ENCODE measurements at regions not wholly inside any gene's neighbourhood (a gene's known extent, or its start where the extent isn't known, plus 50 kb on each side); places are given as distances from the start of the nearest gene placed in this dataset.

GRCh38 chr20:40540166-40540565 lies 148.9 kb downstream of the MAFB start:
- no peak for DNase-seq (ENCODE audit: low read depth)

DNA sequence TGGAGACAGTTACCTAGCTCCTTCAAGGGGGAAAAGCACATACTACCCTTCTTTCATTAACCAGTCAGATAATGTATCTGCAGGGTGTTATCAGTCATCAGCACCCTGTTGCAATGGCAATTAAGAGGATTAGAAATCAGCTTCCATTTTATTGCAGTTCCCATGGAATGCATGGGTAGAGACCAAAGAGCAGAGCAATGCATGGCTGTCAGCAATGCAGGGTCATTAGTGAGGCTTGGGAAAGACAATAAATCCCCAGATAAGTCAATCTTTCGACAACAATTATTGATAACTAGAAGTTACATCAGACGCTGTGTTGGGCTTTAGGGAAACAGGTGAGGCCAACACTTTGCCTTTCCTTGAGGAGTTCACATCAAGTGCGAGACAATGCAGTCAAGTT lies 150.9 kb downstream of the MAFB start:
- no peak for DNase-seq (ENCODE audit: low read depth)

- DNase-seq (ENCODE audit: low read depth) = no peak
Measured at GRCh38 chr20:40536808-40537207, 152.2 kb downstream of the MAFB start.

GRCh38 chr20:40535816-40536215 lies 153.2 kb downstream of the MAFB start:
- no peak for DNase-seq (ENCODE audit: low read depth)

DNA sequence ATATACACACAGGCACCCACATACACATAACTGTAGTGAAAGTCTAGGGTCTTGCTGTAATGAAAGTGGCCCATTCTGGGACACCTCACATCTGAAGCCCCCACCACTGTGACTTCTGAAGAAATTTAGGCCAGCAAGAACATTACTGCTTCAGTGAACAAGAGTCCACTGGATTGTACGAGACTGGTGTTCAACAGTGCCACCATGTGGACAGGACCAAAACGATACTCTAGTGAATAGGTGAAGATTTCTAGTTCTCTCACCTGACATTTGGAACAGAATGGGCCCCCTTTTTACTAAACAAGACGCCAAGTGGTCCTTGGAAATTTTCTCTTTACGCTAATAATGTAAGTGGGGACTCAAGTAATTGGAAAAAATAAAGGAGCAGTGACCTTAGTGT lies 156.9 kb downstream of the MAFB start:
- DNase-seq (ENCODE audit: low read depth) = no peak

- DNase-seq (ENCODE audit: low read depth) = no peak
Measured at GRCh38 chr20:40525351-40525750, 163.7 kb downstream of the MAFB start.

- DNase-seq (ENCODE audit: low read depth) = no peak
Measured at GRCh38 chr20:40524071-40524470, 165.0 kb downstream of the MAFB start.

- no peak for DNase-seq (ENCODE audit: low read depth)
Measured at GRCh38 chr20:40522405-40522804, 166.6 kb downstream of the MAFB start.

DNA sequence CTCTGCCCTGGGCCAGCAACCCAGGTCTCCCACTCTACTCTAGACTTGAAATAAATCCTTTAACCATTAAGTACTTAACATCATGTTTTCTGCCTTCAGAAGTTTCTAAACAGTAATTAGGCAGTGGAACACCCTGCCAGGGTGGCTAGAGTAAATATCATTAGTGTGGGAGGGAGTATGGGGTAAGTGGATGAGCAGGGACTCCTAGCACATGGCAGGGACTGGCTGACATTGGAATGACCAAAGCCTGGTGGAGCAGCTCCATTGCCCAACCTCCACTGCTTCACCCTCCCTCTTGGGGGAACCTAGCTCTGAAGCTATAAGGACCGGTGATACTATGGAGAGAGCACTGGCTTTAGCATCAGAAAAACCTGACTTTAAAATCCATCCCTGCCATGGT lies 167.1 kb downstream of the MAFB start:
- no peak for DNase-seq (ENCODE audit: low read depth)

- no peak for DNase-seq (ENCODE audit: low read depth)
Measured at GRCh38 chr20:40519918-40520317, 169.1 kb downstream of the MAFB start.

GRCh38 chr20:40512994-40513393 lies 176.0 kb downstream of the MAFB start:
- no peak for DNase-seq (ENCODE audit: low read depth)

DNA sequence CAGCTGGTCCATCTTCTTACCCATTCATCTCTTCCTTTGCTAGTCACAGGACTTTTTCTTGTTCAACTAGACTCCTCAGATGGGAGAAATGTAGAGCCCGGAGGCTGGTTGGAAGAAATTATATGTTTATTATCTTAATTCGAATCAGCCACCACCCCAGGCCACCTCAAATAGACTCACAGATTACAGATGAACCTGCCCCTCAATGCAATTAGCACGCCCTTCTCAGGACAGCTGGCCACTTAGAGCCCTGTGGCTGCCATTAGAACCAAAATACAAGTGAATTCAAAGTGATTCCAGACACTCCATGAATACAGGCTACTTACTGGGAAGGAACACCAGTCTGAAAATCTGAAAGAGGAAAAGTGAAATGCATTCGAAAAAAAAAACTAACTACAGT lies 176.4 kb downstream of the MAFB start:
- DNase-seq (ENCODE audit: low read depth) = no peak

DNA sequence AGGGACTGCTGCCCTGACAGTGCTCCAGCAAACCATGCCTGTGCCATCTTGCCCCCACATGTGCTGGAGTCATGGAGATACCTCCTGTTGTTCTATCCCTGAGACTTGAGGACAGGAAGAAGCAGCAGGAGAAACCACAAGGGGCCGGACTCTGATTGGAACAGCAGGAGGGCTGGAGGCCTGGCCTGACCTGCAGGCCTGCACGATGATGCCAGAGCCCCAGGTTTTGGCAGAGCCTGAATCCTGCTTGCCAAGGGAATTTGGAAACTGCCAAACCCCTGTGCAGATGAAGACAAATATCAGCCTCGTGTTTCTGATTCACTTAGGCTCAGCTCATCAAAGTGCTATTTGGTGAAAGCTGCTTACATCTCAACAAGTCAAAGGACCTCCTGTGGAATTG lies 177.6 kb downstream of the MAFB start:
- no peak for DNase-seq (ENCODE audit: low read depth)

DNA sequence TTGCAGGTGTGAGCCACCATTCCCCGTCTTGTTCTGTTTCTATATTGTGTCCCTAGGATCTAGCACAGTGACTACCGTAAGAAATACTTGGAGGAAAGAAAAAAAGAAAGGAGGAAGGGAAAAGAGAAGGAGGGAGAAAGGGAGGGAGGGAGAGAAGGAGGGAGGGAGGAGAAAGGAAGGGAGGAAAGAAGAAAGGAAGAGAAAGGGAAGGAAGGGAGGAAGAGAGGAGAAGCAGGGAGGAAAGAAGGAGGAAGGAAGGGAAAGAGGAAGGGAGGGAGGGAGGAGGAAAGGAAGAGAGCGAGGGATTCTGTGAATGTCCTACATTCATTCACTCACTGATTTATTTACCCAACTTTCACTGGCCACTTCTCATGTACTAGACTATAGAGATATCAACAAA lies 178.4 kb downstream of the MAFB start:
- no peak for DNase-seq (ENCODE audit: low read depth)

GRCh38 chr20:40508821-40509220 lies 180.2 kb downstream of the MAFB start:
- no peak for DNase-seq (ENCODE audit: low read depth)

DNA sequence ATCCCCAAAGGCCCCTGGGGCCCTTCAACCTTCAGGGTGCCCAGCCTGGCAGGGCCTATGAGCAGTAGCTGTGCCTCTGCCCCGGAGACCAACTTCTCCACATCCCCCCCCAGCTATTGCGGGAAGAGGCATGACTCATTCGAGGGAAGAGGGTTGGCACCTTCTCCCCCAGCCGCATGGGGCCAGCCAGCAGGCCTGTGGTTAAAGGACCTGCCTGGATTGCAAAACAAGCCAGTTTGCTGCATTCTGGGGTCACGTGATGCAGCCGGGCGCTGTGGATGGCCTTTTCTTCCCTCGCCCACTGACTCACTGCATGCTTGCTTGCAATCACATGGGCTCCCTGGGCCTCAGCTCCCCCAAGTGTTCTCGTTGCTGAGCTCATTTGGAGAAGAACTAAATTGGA lies 182.5 kb downstream of the MAFB start:
- DNase-seq (ENCODE audit: low read depth) = no peak

DNA sequence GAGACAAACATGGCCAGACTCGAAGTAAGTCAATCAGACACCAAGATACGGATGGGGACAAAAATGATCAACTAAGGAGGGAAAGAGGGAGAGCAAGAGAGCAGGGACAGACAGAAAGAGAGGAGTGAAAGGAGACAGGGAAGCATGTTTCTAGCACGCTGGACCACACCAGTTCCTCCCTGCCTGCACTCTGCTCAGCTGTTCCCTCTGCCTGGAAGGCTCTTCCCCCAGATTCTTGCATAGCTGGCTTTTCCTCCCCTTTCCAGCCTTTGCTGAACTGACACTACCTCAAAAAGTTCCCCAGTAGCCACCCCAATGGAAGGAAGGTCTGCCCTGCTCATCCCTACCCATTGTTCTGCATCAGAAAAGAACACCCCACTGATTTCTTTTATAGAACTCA lies 185.9 kb downstream of the MAFB start:
- no peak for DNase-seq (ENCODE audit: low read depth)

DNA sequence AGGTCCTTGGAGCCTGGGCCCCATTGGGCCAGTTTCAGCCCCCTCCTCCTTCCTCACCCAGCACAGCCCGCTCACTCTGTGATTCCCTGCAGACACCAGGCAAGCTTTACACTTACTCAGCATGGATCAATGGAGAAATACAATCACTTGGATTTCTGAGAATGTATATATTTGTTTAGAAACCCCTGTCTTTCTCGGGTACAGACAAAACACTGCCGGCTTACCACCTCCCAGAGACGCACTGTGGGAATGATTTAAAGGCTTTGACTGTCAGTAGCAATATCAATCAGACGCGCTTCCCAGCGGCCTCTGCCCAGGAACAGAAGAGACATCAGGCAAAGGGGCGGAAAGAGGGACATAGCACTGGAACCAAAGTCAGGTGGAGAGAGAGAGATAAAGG lies 186.5 kb downstream of the MAFB start:
- DNase-seq (ENCODE audit: low read depth) = no peak

DNA sequence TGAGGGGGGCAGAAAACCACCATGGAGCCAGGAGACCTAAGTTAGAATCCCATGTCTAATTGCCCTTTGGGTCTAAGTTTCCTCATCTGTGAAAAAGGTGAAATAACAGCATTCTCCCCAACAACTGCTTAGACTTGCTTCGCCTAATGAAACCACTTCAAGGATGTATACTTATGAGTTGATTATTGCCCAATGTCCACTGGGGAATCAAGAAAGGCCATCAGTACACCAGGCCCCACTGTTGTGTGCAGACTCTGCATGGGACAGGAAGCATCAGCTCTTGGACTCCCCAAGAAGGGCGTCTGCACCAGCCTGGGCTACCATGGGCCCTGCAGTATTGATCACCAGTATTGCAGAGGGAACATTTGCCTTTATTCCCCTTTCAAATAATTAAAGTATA lies 189.6 kb downstream of the MAFB start:
- DNase-seq (ENCODE audit: low read depth) = no peak

DNA sequence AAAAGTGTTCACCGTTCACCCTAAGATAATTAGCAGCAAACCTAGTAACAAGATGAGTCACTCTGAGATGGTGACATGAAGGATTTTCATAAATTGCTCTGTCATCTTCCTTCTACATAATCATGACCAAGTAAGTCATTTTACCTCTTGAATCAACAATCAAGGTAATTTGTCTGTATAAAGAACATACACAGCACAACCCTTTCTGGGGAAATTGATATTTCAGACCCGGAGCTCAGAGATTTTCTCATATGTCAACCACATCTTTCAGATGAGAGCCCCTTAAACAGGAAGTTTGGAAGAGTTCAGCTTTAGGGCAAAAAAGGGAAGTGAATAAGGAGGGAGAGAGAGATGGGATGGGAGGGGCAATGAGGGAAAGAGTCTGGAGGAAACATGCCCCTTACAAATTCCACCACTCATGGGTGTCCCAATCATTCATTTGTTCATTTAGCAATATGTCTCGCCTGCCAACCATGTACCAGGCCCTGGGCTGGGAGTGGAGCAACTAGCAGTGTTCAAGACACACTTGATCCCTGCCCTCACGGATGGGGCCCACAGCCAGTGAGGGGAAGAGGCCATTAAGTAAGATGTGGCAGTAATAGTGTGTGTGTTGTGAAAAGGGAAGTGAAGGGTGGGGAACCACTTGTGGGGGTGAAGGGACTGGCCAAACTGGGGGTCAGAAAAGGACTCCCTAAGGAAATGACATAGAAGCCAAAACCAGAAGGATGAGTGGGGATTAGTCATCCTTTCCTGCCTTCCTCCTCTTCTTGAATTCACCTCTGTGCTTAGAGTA lies 190.9 kb downstream of the MAFB start:
- no peak for DNase-seq (ENCODE audit: low read depth)

DNA sequence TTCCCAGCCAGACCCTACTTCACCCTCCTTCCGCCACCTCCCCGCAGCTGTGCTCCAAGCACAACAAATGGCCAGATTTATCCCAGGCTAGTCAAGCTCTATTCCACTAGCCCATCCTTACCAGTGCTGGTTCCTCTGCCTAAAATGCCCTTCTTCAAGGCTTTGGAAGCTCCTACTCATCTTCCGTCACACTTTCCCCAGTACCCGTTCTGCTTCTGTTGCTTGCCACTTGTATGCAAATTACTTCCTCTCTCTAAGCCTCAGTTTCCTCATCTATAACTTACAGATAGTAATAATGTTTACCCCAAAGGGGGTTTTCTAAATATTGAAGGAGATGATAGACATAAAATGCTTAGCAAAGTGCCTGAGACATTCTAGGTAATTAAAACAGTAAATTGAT lies 193.1 kb downstream of the MAFB start:
- DNase-seq (ENCODE audit: low read depth) = no peak

DNA sequence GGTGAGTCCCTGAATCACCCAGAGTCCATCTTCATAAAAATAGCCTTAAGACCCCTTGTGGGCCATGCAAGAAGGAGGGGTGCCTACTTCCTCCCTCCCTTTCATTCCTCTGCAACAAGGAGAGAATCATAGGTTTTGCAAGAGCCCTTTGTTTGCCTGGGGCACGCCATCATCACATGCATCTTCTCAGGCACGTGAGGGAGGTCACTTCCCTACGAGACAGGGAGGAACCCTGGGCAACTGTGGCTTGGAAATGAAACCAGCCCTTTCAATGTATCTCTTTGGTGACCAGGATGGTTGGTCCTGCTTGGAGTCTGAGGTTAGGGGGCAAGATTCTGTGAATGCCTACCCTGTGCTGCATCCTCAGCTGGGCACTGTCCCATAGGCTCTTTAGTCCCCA lies 194.8 kb downstream of the MAFB start:
- no peak for DNase-seq (ENCODE audit: low read depth)

DNA sequence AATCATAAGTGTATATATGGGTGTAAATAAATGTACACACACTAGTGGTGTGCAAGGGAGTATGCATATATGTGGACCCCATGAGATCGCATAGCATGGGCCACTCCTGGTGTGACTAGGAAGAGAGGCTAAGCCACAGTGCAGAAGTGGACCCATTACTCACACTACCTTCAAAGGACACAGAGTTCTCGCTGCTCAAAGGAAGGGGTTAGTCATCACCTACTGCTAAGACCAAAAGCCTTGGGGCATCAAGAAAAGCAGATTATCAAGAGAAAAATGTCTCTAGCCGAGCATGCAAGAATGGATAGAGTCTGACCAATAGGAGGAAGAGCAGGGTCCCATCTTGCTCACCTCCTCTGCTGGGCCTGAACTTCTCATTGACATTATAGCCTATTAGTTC lies 195.5 kb downstream of the MAFB start:
- no peak for DNase-seq (ENCODE audit: low read depth)

GRCh38 chr20:40493071-40493470 lies 196.0 kb downstream of the MAFB start:
- no peak for DNase-seq (ENCODE audit: low read depth)

Data from CMK (cell line).